ENCODE measurements at regions not wholly inside any gene's neighbourhood (a gene's known extent, or its start where the extent isn't known, plus 50 kb on each side); places are given as distances from the start of the nearest gene placed in this dataset.
A peak's percentile ranks its signal among the peaks of the same experiment; 100 is the strongest.

DNA sequence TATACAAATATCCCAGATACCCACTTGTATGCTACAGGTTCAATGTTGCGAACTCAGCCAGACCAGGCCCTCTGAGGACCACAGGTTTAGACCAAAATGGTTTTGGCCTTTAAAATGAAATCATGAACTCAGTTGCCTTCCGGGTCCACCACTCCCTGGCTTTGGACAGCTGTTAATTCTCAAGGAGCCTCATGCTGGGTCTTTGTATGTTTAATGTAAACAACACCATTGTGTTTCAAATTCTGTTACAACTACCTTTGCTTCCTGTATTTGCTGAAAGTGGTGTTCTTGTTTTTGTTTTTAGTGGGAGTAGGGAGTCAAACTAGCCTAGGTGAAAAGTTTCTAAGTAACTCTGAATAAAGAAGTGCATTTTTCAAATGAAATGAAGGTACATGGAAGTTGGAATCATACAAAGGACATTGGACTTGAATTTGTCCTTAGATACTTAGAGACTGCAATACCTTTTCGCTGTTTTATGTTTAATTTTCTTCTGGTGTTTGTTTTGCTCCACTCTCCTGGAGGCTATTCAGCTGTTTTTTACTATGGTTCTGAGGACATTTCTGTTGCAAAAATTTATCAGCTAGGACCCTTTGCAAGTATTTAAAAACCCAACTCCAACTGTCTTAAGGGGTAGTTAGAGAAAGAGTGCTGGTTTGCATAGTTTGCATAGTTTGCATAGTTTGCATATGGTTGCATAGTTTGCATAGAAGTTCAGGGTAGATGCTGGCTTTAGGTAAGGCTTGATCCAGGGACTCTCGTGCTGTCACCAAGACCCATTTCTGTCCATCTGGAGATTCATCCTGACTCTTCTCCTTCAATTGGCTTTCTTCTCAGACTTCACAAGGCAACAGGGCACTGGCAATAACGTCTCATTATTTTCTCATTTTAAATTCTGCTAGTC lies 70.1 kb downstream of the MID1IP1 start:
- peak overlapping the region in 2 of 3 experiments; percentile 36 to 49 for H3K27ac Mint-ChIP-seq
- TF ChIP-seq CTCF (IDR thresholded peaks at IDR 0.05; ENCODE audit: unreplicated experiment in 3 of 3) = no peak
- H3K27me3 Mint-ChIP-seq (ENCODE audit: low read depth) = no peaks in the 10 kb centered on the region
- peaks cover 13% of the 10 kb centered on the region for H3K4me1 Mint-ChIP-seq
- no peaks in the 10 kb centered on the region for H3K9me3 Mint-ChIP-seq
- H3K4me3 Mint-ChIP-seq = no peak overlapping the region
- no peaks in the 10 kb centered on the region for H3K36me3 Mint-ChIP-seq (ENCODE audit: low read depth)

DNA sequence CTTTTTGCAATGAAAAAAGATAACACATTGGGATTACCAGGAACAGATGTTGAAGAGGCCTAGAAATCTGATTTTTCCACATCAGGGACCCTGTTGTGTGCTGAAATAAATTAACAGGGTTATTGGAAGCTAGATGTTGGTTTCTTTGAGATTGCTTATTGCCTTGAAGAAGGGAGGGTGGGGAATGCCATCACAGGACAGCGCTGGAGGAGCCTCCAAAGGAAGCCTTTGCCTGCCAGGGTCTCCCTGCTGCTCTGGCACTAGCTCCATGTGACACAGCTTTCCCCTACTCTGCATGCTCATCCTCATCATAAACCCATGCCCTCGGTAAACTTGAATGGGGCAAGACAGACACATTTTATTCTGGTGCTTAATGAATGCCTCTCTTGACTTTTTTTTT lies 76.1 kb downstream of the MID1IP1 start:
- no peak for TF ChIP-seq CTCF (IDR thresholded peaks at IDR 0.05; ENCODE audit: unreplicated experiment in 3 of 3)
- Mint-ChIP-seq H3K4me1 (peaks cover 6% of the 10 kb centered on the region), H3K9me3 (peaks cover 3% of the 10 kb centered on the region), H3K36me3 (ENCODE audit: low read depth) (no peaks in the 10 kb centered on the region), H3K27ac (no peak overlapping the region), H3K4me3 (no peak overlapping the region), H3K27me3 (ENCODE audit: low read depth) (no peaks in the 10 kb centered on the region)

- no peak overlapping the region for H3K4me3 Mint-ChIP-seq
- no peak for TF ChIP-seq CTCF (IDR thresholded peaks at IDR 0.05; ENCODE audit: unreplicated experiment in 3 of 3)
- H3K27me3 Mint-ChIP-seq (ENCODE audit: low read depth) = no peaks in the 10 kb centered on the region
- H3K36me3 Mint-ChIP-seq (ENCODE audit: low read depth) = no peaks in the 10 kb centered on the region
- H3K9me3 Mint-ChIP-seq = peaks cover 3% of the 10 kb centered on the region
- peaks cover 6% of the 10 kb centered on the region for H3K4me1 Mint-ChIP-seq
- H3K27ac Mint-ChIP-seq = no peak overlapping the region
Observed at GRCh38 chrX:38878641-38879340, 77.5 kb downstream of the MID1IP1 start.

- no peak overlapping the region for H3K27ac Mint-ChIP-seq
- peaks cover 6% of the 10 kb centered on the region for H3K4me1 Mint-ChIP-seq
- no peaks in the 10 kb centered on the region for H3K27me3 Mint-ChIP-seq (ENCODE audit: low read depth)
- H3K36me3 Mint-ChIP-seq (ENCODE audit: low read depth) = no peaks in the 10 kb centered on the region
- peaks cover 3% of the 10 kb centered on the region for H3K9me3 Mint-ChIP-seq
- H3K4me3 Mint-ChIP-seq = no peak overlapping the region
- TF ChIP-seq CTCF (IDR thresholded peaks at IDR 0.05; ENCODE audit: unreplicated experiment in 3 of 3) = no peak
Observed at GRCh38 chrX:38879631-38880220, 78.5 kb downstream of the MID1IP1 start.

- no peak for TF ChIP-seq CTCF (IDR thresholded peaks at IDR 0.05; ENCODE audit: unreplicated experiment in 3 of 3)
- Mint-ChIP-seq H3K27ac (no peak overlapping the region), H3K9me3 (peaks cover 7% of the 10 kb centered on the region), H3K4me1 (peaks cover 6% of the 10 kb centered on the region), H3K36me3 (ENCODE audit: low read depth) (no peaks in the 10 kb centered on the region), H3K27me3 (ENCODE audit: low read depth) (no peaks in the 10 kb centered on the region), H3K4me3 (no peak overlapping the region)
Observed at GRCh38 chrX:38880296-38880854, 79.1 kb downstream of the MID1IP1 start.

All from nephron (organoid).